GDM1 (cell line): ENCODE measurements at regions not wholly inside any gene's neighbourhood (a gene's known extent, or its start where the extent isn't known, plus 50 kb on each side); places are given as distances from the start of the nearest gene placed in this dataset.

Experiments used
- DNase-seq: peaks from one replicate; lab custom pipeline; 2025; lab: John Stamatoyannopoulos, UW

DNA sequence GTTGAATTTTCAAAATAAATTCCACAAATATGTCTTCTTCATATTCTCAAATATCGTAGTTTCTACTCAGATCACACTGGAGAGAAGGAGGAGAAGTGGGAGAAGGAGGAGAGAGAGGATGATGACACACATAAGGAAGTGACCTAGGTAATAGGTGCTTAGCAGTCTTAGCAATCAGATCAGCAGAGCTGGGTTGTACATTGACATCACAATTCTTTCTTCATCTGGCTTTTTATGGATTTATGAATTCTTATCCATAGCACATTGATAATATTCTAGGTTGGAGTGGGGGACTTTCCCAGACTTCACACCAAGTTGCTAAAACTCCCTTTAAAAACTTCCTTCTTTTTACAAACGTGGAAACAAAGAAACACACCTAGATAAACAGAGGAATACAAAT, 86.9 kb downstream of the FGF9 start:
- no peak for DNase-seq

DNA sequence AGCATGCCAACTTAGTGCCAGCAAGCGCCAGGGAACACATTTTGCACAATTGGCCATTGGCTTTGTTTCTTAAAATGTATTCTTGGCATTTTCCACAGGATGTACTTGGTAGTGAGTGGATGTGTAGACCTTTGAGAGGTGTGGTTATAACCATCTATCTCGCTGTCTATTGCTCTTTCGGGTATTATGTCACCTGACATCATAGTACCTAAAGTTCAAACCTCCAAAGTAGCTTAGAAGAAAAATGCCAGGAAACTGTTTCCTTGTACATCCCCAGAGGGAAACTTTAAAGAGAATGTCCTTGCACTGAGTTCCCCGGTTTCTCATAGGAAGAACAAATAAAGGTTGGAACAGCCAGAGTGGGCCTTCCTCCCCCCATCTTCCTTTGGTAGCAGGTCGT, 87.6 kb downstream of the FGF9 start:
- DNase-seq: no peak

DNA sequence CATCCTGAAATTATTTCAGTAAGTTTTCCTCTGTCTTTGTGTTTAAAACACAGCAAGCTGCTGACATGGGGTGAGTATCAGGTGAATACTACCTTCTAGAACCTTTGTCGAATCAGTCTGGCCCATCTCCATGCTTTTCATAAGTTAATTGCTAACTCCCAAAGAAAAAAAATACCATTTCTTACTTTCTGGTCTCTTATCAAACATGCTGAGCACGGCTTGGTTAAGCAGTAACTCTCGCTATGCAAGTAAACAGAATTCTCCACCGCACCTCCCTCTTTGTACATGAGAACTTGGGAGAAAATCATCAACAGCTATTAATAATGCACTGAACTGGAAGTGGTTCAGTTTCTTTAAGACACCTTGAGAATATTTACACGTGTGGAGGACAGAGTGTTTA, 88.6 kb downstream of the FGF9 start:
- no peak for DNase-seq

DNA sequence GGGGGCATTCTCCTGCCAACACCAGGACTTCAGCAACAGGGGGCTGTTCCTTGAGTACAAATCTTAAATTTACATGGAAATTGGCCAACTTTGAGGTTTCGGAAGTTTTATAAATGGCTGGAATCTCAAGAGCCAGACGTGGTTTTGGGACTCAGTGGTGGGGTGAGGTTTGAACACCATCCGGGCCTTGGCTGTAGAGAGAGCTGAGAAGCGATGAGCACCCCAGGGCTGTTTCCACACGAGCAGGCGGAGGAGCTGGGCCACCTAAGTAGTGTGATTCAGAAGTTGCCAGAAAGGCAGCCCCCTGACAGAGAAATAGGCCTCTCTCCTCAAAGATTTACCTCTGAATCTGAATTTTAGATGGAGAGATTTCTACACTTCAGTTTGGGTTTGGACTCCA, 89.0 kb downstream of the FGF9 start:
- DNase-seq: no peak

DNA sequence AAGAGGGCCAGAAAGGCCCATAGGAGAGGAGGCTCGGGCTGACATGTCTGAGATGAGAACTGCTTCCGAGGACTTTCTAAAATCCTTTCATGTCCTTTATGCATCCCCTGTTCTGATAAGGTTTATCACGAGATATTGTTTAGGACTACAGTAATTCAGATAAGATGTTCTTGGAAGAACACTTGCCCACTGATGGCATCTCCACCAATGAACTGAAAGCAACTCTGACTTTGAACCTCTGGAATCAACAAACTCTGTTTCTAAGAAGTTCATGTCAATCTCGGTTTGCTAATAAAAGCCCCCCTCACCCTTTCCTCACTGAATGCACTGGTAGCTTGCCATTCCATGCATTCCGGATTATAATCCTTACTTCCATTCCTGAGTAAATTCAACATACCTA, 90.9 kb downstream of the FGF9 start:
- no peak for DNase-seq

DNA sequence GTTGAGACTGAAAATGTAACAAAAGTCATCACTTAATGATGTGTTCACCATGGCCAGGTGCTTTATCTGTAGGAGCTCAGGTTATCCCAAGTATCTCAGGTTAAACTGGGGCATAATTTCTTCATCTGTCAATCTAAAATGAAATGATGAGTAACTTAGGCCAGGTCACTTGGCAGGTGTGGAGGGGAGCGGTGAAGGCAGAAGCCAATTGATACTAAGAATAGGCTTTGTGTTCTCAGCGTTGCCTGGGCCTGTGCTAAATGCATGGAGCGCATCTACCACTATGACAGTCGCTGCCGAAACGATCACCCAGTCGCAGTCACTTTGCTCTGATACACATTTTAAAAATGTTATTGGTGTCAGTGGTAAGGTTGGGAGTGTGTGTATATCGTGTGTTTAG, 91.6 kb downstream of the FGF9 start:
- no peak for DNase-seq

DNA sequence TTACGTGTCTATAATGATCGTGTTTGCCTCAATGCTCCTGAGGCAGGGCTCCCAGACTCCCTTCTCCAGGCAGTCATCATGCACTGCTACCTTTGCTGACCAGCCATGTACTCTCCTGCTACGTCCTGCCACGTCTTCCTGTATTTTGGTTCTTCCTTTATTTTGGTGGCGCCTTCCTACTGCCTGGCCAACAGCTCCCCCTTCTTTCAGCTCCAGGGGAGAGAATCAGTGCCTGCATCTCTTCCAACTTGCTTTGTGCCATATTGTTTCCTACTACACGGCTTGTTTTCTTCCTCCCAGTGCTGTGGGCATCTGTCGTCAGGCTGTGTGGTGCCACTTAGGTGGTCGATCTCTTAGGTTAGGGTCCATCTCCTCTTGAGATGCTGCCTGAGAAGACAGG, 96.2 kb downstream of the FGF9 start:
- DNase-seq: no peak

DNA sequence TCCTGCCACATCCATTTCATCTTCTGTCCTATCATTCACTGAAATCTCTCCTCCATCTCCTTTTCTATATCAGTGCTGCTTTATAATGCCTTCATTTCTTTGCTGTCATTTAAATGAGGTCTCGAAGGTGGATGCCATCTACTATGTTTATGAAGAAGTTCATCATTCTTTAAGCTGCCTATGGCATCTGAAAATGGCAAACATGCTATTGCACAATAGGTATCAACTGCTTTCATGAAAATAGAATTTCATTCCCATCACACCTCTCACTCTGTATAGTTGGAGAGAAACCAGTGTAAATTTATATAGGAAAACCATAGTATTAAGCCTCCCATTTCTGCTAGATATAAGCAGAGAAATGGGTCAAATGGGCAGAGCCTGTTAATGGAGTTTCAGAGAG, 100.2 kb downstream of the FGF9 start:
- no peak for DNase-seq

DNA sequence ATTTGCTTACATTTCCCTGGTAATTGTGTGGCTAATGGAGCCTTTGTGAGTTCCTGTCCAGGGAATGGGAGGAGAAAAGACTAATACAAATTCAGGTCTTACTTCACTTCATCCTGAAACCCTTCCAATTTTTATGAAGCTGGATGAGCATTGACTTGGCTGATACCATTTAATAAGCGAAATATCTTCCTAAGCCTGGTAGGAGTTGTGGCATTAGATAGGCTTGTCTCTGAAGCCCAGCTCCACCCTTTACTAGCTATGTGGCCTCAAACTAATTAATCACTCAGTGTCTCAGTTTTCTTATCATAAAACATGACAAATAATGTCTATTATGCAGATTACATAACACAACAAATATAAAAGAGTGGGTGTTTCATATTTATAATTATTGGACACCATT, 106.3 kb downstream of the FGF9 start:
- DNase-seq: no peak

DNA sequence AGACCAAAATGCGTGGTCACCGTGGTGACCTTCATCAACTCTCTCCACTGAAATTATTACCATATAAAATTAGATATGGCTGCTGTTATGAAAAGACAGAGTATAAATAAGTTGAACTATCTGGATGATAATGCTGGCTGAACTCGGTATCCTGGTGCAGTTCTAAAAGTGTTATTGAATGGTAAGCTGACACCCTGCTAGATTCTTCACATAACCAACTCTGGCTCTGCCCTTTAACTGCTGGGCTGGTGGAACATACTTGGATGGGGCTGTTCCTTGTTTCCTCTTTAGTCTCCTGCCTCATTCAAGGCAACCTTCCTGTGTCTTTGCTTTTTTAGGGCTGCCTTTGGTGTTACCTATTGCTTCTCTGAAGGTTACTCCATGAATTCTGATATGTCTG, 106.9 kb downstream of the FGF9 start:
- no peak for DNase-seq

DNA sequence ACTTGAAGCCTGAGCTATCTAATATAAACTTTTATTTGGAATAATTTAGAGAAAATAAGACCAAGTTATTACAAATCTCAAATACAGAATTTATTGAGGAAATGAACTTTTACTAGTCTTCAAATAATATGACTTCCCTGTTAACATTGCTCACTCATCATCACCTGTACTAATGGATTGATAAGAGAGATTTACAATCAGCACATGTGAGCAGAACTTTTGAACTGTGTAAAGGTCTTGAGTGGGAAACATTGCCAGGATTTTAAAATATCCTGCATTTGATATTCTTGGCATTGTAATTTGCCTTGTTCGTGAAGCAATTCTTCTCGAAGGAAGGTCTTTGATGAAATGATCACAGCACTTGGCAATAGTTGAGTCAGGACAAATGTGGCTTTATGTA, 111.9 kb downstream of the FGF9 start:
- no peak for DNase-seq

DNA sequence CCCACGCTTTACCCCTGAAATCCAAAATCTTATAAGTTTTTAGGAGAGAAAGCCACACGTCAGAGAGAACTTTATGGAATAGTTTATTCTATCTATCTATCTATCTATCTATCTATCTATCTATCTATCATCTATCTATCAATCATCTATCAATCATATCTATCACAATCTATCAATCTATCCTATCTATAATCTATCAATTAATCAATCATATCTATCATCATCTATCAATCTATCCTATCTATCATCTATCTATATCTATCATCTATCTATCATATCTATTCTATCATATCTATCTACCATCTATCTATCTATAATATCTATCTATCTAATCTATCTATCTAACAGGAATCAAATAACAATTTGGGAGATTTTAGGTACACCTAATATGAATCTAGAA, 115.1 kb downstream of the FGF9 start:
- no peak for DNase-seq

DNA sequence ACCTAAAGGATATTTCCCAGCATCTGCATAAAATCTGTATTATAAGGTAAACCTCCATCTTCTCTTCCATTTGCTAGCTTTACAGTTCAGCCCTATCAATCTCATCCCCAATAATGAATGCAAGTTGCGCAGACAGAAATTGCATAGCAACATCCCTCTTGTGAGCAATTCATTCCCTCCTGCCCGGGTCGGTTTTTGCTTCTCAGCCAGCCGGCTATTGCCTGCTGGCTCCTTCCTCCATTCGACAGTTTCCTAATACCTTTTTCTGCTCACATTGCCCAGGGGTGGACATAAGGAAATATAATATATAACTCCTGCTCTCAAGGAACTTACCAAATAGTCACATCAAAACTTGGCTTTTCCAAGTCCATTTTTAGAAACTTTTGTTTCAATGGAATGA, 125.2 kb downstream of the FGF9 start:
- DNase-seq: no peak

DNA sequence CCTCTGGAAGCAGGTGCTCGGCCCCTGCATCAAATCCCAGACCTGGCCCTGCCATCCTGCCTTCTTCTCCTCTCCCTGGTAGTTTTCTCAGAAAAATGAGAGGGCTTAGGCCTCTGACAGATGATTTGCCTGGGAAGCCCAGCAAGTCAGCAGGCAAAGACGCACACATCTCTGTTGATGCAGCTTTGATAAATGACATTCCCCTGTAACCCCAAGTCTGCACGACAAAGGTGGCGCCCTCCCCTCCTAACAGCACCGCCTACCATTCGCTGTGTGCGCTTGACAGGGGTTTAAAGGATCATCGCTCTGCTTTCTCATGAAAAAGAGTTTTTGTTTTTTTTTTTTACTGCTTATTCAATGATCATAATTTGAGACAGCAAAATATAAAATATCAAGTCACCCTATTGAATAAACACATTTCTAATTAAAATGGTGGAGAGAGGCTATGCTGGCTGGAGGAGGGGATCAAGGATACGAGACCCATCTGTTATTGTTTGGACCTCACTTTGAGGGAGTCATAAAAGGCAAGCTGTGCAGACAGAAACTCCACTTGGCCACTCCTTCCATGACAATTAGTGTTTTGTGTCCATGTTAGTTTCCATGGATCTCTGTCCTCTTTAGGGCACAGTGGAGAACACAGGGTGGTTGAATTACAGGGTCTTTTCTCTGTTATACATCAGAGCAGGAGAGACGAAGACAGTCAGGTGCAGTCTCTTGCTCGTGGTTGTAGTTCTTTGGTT, 126.1 kb downstream of the FGF9 start:
- DNase-seq: no peak

DNA sequence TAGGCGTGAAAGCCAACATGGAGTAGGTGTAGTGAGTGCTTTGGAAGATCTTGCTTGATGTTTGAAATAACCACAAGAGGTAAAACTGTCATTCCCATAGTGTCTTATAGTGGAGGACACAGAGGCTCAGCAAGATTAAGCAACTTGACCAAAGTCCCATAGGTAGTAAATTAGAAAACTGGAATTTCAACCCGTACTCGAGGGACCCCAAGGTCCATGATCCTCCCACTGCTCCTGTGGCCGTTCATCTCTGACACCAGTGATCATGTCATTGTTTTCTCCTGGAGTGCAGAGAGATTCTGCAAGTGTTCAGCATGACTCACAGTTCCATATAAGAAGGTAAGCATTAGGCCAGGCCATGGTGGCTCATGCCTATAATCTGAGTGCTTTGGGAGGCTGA, 126.9 kb downstream of the FGF9 start:
- DNase-seq: no peak

DNA sequence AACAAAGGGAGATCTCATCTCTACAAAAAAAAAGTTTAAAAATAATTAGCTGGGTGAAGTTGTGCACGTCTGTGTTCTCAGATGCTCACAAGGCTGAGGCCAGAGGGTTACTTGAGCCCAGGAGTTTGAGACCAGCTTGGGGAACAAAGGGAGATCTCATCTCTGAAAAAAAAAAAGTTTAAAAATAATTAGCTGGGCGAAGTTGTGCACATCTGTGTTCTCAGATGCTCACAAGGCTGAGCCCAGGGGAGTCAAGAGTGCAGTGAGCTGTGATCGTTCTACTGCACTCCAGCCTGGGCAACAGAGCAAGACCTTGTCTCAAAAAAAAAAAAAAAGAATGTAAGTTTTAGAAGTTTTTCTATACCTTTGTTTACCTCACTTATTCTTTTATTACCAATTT, 127.3 kb downstream of the FGF9 start:
- DNase-seq: no peak

DNA sequence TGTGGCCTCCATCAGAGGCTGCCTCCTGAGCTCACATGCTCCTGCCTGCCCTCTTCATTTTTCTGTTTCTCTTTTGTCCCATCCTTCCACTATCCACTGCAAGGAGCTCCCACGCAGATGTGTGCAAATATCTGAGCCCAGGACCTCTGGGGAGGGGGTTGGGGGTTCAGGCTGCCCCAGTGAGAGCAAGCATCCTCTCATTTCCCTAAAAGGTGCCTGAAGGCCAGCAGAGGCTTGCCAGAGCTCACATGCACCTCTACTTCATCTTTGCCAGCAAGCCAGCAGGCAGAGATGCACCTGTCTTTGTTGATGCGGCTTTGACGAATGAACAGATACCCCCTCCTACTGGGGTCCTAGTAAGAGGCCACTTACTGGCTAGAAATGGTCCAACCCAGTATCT, 128.8 kb downstream of the FGF9 start:
- no peak for DNase-seq

DNA sequence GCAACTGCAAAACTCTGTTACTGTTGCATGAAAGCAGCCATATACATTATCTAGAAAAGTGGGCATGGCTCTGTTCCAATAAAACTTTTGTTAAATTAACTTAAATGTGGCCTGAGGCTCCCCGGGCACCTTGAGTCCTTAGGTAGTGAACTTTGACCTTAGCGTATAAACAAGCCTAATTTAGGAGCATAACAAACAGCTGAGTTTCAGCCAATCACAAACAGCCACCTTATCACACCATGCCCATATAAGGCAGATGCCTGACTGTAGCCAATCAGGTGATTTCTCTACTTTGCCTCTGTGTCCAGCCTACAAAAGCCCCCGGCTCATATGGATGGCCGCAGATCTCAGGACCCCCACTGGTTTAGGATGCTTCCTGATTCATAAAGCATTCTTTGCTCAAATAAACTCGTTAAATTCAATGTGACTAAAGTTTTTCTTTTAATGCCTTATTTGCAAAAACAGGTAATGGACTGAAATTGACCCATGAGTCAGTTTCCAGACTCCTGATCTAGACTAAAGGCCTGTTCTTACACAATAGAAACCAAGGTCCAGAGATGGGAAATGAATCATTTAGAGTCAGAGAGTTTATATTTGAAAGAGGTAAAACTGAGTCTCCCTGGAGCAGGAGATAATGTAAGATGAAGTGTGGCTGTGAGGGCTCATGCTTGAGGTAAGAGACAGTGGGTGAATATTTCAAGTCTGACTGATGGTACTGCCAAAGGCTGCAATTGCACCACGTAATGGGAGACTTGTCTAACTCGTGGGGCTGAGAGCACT, 130.2 kb downstream of the FGF9 start:
- no peak for DNase-seq

DNA sequence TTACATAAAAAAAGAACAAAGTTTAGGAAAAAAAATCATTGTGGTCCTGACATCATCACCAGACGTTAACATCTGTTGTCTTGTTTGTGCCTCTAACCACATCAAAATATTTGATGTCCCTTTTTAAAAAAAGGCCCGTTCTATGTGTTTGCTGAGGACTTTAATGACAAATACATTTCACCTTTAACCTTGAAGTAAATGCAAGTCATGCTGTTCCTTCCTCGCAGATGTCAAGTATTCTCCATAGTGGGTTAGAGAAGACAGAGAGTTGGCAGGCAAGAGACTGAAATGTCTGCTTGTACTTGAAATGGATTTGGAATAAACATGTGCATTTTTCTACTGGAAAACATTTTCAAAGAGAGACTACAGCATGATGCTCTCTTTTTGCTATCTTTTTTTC, 134.9 kb downstream of the FGF9 start:
- DNase-seq: no peak

DNA sequence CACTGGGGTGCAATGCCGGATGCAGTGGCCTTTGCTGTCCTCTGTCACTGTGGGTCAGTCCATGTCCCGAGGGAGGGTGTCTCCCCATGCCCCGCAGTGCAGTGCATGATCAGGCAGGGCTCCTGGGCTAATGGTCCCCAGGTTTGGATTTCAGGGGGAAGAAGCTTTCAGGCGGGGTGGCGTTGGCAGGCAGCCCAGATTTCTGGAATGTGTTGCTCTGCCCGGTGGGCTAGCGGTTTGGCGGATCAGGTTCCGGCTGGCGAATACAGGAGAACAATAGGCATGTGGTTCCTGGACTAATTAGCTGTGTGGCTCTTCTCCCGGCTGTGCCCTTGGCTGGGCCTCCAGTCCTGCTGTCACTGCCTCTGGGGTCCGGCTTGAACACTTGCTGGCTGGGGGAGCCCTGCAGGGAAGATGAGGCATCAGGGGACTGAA, 141.3 kb downstream of the FGF9 start:
- no peak for DNase-seq

DNA sequence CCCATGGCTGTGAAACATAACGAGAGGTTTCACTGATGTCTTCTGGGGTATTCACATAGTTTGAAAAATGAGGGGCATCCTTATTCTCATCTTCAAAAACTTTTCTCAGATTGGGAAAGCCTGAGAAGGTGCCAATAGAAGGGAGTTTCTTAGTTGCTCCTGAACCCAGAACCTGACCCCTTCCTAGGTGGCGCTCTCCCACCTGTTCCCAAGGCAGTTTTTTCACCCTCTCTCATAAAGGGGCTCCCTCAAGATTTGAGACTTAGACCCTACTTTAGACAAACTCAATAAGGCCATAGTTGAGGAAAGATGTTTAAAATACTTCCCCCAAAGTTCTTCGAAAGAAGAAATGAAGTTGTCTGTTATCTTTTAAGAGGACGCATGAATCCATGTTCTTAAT, 142.2 kb downstream of the FGF9 start:
- no peak for DNase-seq

DNA sequence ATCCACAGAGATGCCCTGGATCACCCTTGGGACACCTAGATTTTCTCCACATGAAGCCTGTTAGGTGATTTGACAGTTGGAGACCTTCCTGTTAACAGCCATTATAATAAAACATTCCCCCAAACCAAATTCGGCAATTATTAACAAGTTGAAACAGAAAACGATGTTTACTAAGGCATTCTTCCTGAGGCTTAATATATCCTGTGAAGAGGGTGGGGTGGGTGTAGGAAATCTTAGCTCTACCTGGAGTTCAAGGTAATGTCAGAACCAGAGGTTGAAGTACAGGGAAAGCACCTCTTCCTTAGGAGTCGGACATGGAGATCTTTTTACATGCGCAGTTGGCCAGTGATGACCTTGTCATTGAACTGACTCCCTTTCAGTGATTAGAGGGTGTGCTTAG, 143.0 kb downstream of the FGF9 start:
- DNase-seq: no peak

DNA sequence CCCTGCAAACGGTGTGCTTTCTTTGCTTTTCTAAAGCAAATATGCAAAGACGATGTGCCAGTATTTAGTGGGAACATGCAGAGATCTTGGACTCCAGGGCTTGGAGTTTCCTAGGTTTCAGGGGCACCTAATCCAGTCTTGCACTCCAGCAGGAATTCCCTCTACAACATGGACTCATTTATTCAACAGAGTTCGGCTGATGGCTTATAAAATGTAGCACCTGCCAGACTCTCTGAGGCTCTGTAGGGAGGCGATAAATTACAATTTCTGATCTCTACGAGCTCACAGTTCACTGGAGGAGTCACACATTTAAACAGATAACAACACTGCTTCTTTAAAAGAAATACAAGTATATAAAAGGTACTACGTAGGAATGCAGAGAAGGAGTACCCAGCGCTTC, 143.7 kb downstream of the FGF9 start:
- no peak for DNase-seq

DNA sequence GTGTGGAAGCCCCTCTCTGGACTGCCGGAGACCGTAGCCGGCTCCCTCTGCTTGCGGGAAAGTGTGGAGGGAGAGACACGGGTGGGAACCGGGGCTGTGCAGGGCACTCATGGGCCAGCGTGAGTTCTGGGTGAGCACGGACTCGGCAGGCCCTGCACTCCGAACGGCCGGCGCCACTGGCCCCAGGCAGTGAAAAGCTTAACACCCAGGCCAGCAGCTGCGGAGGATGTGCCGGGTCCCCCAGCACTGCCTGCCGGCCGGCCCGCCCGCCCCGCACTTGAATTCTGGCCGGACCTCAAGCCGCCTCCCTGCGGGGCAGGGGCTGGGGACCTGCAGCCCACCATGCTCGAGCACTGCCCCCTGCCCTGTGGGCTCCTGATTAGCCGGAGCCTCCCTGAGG, 147.0 kb downstream of the FGF9 start:
- no peak for DNase-seq
